ENCODE measurements at regions not wholly inside any gene's neighbourhood (a gene's known extent, or its start where the extent isn't known, plus 50 kb on each side); places are given as distances from the start of the nearest gene placed in this dataset.

- no peaks in the 10 kb centered on the region for H3K23me2 ChIP-seq (ENCODE audit: insufficient read length, low read depth, low read length, poor library complexity, severe bottlenecking)
- H2BK120ac ChIP-seq (ENCODE audit: low read depth, low read length, poor library complexity, severe bottlenecking), result no peak overlapping the region
- H3K4ac ChIP-seq (ENCODE audit: low read depth, low read length), result no peak overlapping the region
- no peak for TF ChIP-seq CTCF (conservative IDR thresholded peaks at IDR 0.05)
- no peaks in the 10 kb centered on the region for H3K4me1 ChIP-seq (ENCODE audit: insufficient read depth, low read length)
- no peaks in the 10 kb centered on the region for H4K20me1 ChIP-seq (ENCODE audit: control insufficient read depth, insufficient read depth, insufficient read length)
- H3K79me2 ChIP-seq (ENCODE audit: insufficient read depth, low read length), result no peaks in the 10 kb centered on the region
- no peak overlapping the region for H3K18ac ChIP-seq (ENCODE audit: insufficient read length, low read depth, low read length)
- H4K8ac ChIP-seq (replicated peaks; ENCODE audit: insufficient read length, low read depth, low read length), result no peak overlapping the region
- no peaks in the 10 kb centered on the region for H3K79me1 ChIP-seq (ENCODE audit: insufficient read depth, low read depth, low read length, poor library complexity, severe bottlenecking)
- H3K27me3 ChIP-seq (ENCODE audit: insufficient read depth, low read length), result no peaks in the 10 kb centered on the region
- no peak overlapping the region for H2AK5ac ChIP-seq (ENCODE audit: insufficient read length, low read length)
- Mint-ChIP-seq H3K27me3 (ENCODE audit: low read depth) (peaks cover 20% of the 10 kb centered on the region), H3K4me1 (no peaks in the 10 kb centered on the region), H3K9me3 (peaks cover 0 to 3% of the 10 kb centered on the region in 2 experiments; a peak in 1 of 5 replicates), H3K36me3 (ENCODE audit: insufficient read depth in 1 of 3, low read depth in 3 of 3) (no peaks in the 10 kb centered on the region), H3K4me3 (no peak overlapping the region), H3K27ac (peak overlapping the region in 1 of 3 experiments; percentile 70; a peak in 1 of 7 replicates)
- H4K91ac ChIP-seq (ENCODE audit: insufficient read length, low read depth, low read length), result no peak overlapping the region
- H3K27ac ChIP-seq (ENCODE audit: insufficient read length, low read depth, low read length), result no peak overlapping the region
- H3T11ph ChIP-seq (ENCODE audit: low read length), result no peak overlapping the region
- H3K4me2 ChIP-seq (ENCODE audit: insufficient read depth, insufficient read length, low read length), result no peak overlapping the region
- H4K5ac ChIP-seq (ENCODE audit: insufficient read length, low read depth, low read length), result no peak overlapping the region
- H3K23ac ChIP-seq (ENCODE audit: insufficient read length, low read depth, low read length), result no peak overlapping the region
- no peak overlapping the region for H2BK12ac ChIP-seq (ENCODE audit: insufficient read length, low read depth, low read length)
- H2BK15ac ChIP-seq (ENCODE audit: low read depth, low read length), result no peak overlapping the region
- no peak overlapping the region for H2BK20ac ChIP-seq (ENCODE audit: low read depth, low read length, poor library complexity, severe bottlenecking)
- H3K9me3 ChIP-seq (ENCODE audit: control insufficient read depth, low read depth, low read length), result no peaks in the 10 kb centered on the region
- no peak overlapping the region for H3K9ac ChIP-seq (ENCODE audit: extremely low read depth, insufficient read length, low read length)
- no peak overlapping the region for H2AFZ ChIP-seq (ENCODE audit: low read length)
- H3K14ac ChIP-seq (ENCODE audit: insufficient read depth, low read length), result no peak overlapping the region
- WGBS (ENCODE audit: extremely low coverage, insufficient read length, low lambda C conversion rate), result no CpG with 5 or more reads among the region's 3 CpGs
- no peak overlapping the region for H2BK5ac ChIP-seq (ENCODE audit: insufficient read length, low read length)
- no peak for DNase-seq
- H3K56ac ChIP-seq (ENCODE audit: insufficient read length, low read depth, low read length), result no peak overlapping the region
Observed at GRCh38 chr1:34532113-34532512, 222.7 kb upstream of the GJB5 start.

Data from H9 (cell line).